ENCODE measurements at regions not wholly inside any gene's neighbourhood (a gene's known extent, or its start where the extent isn't known, plus 50 kb on each side); places are given as distances from the start of the nearest gene placed in this dataset.

GRCh38 chr16:79391395-79391794 is 209.1 kb downstream of the MAF start:
- TF ChIP-seq CTCF (IDR thresholded peaks at IDR 0.05; ENCODE audit: poor library complexity) (no peak), EZH2 (IDR thresholded peaks at IDR 0.05; ENCODE audit: borderline replicate concordance) (no peak), EZH2phosphoT487 (IDR thresholded peaks at IDR 0.05; ENCODE audit: low read depth, severe bottlenecking, unreplicated experiment) (no peak)
- Histone ChIP-seq H3K9me3 (ENCODE audit: low read depth) (no peaks in the 10 kb centered on the region), H3K4me2 (no peak overlapping the region), H3K79me2 (no peaks in the 10 kb centered on the region), H3K36me3 (replicated peaks; ENCODE audit: insufficient read depth, low read depth) (no peaks in the 10 kb centered on the region), H4K20me1 (ENCODE audit: insufficient read depth, poor library complexity, severe bottlenecking) (no peaks in the 10 kb centered on the region), H3K4me3 (no peak overlapping the region), H3K4me1 (ENCODE audit: insufficient read depth) (no peaks in the 10 kb centered on the region), H3K27me3 (peaks cover 9% of the 10 kb centered on the region), H3K27ac (no peak overlapping the region), H3K9me2 (replicated peaks; ENCODE audit: insufficient read depth) (no peaks in the 10 kb centered on the region), H2AFZ (no peak overlapping the region)
- no peak for DNase-seq (ENCODE audit: low spot score)
- 90% methylated on average over 11 of the region's 11 CpGs for WGBS (ENCODE audit: low lambda C conversion rate, missing lambda C conversion rate)

GRCh38 chr16:79390481-79391051 is 210.0 kb downstream of the MAF start:
- no peaks in the 10 kb centered on the region for H3K36me3 ChIP-seq (replicated peaks; ENCODE audit: insufficient read depth, low read depth)
- H3K27ac ChIP-seq, result no peak overlapping the region
- H3K4me3 ChIP-seq, result no peak overlapping the region
- H3K9me3 ChIP-seq (ENCODE audit: low read depth), result no peaks in the 10 kb centered on the region
- peaks cover 9% of the 10 kb centered on the region for H3K27me3 ChIP-seq
- H4K20me1 ChIP-seq (ENCODE audit: insufficient read depth, poor library complexity, severe bottlenecking), result no peaks in the 10 kb centered on the region
- TF ChIP-seq CTCF (IDR thresholded peaks at IDR 0.05; ENCODE audit: poor library complexity), result no peak
- no peak for TF ChIP-seq EZH2phosphoT487 (IDR thresholded peaks at IDR 0.05; ENCODE audit: low read depth, severe bottlenecking, unreplicated experiment)
- TF ChIP-seq EZH2 (IDR thresholded peaks at IDR 0.05; ENCODE audit: borderline replicate concordance), result no peak
- WGBS (ENCODE audit: low lambda C conversion rate, missing lambda C conversion rate), result 34% methylated on average over 9 of the region's 9 CpGs
- H3K9me2 ChIP-seq (replicated peaks; ENCODE audit: insufficient read depth), result no peaks in the 10 kb centered on the region
- no peak overlapping the region for H2AFZ ChIP-seq
- no peaks in the 10 kb centered on the region for H3K4me1 ChIP-seq (ENCODE audit: insufficient read depth)
- H3K79me2 ChIP-seq, result no peaks in the 10 kb centered on the region
- H3K4me2 ChIP-seq, result no peak overlapping the region
- DNase-seq (ENCODE audit: low spot score), result no peak

GRCh38 chr16:79388396-79388795 is 212.1 kb downstream of the MAF start:
- Histone ChIP-seq H3K4me2 (no peak overlapping the region), H4K20me1 (ENCODE audit: insufficient read depth, poor library complexity, severe bottlenecking) (no peaks in the 10 kb centered on the region), H3K4me3 (no peak overlapping the region), H3K79me2 (no peaks in the 10 kb centered on the region), H3K27me3 (peaks cover 9% of the 10 kb centered on the region), H3K36me3 (replicated peaks; ENCODE audit: insufficient read depth, low read depth) (no peaks in the 10 kb centered on the region), H3K4me1 (ENCODE audit: insufficient read depth) (no peaks in the 10 kb centered on the region), H3K9me2 (replicated peaks; ENCODE audit: insufficient read depth) (no peaks in the 10 kb centered on the region), H2AFZ (no peak overlapping the region), H3K27ac (no peak overlapping the region), H3K9me3 (ENCODE audit: low read depth) (no peaks in the 10 kb centered on the region)
- DNase-seq (ENCODE audit: low spot score), result no peak
- 83% methylated on average over 1 of the region's 1 CpG for WGBS (ENCODE audit: low lambda C conversion rate, missing lambda C conversion rate)
- TF ChIP-seq CTCF (IDR thresholded peaks at IDR 0.05; ENCODE audit: poor library complexity), result no peak
- no peak for TF ChIP-seq EZH2 (IDR thresholded peaks at IDR 0.05; ENCODE audit: borderline replicate concordance)
- no peak for TF ChIP-seq EZH2phosphoT487 (IDR thresholded peaks at IDR 0.05; ENCODE audit: low read depth, severe bottlenecking, unreplicated experiment)
